ENCODE measurements at regions not wholly inside any gene's neighbourhood (a gene's known extent, or its start where the extent isn't known, plus 50 kb on each side); places are given as distances from the start of the nearest gene placed in this dataset.

DNA sequence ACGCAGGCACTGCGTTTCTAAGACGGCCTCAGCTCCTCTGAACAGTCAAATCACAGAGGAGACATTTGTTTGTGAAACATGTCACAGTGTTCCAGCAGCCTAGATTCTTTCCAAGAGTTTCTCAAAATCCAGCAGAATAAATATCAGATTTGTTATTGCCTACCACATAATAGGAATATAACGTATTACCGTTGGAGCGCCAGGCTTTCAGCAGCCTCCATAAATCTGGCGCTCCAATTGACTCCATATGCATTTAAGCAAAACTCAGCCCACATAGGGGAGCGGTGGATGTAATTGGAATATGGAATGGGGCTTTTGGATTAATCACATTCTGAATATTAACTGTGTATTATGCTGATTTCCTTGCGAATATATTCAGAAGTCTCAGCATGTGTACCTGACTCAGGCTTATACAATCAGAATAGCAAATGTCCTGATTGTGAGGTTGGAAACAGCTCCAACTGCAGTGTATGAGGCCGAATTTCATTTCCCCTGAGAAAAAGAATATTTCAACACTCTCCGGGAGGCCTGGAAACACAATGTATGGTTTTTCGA, 174.0 kb downstream of the ASCL4 start:
- no peaks in the 10 kb centered on the region for H3K36me3 ChIP-seq (ENCODE audit: insufficient read depth, insufficient read length, low read length)
- no peak for DNase-seq (ENCODE audit: low read depth, low spot score)
- H3K9me3 ChIP-seq (ENCODE audit: insufficient read depth, low read length), result no peaks in the 10 kb centered on the region
- H3K4me3 ChIP-seq (ENCODE audit: insufficient read length, low read depth), result no peak overlapping the region
- H3K9ac ChIP-seq (ENCODE audit: insufficient read length, low read depth), result no peak overlapping the region
- H3K4me1 ChIP-seq (ENCODE audit: insufficient read depth, insufficient read length), result no peaks in the 10 kb centered on the region
- H3K27me3 ChIP-seq (ENCODE audit: insufficient read depth, insufficient read length), result no peaks in the 10 kb centered on the region
- TF ChIP-seq YY1 (IDR thresholded peaks at IDR 0.05; ENCODE audit: insufficient read depth, insufficient read length) (no peak), SUZ12 (IDR thresholded peaks at IDR 0.05; ENCODE audit: extremely low read depth, insufficient read depth, insufficient read length) (no peak), ZNF274 (IDR thresholded peaks at IDR 0.05; ENCODE audit: low read depth, low read length) (no peak)

DNA sequence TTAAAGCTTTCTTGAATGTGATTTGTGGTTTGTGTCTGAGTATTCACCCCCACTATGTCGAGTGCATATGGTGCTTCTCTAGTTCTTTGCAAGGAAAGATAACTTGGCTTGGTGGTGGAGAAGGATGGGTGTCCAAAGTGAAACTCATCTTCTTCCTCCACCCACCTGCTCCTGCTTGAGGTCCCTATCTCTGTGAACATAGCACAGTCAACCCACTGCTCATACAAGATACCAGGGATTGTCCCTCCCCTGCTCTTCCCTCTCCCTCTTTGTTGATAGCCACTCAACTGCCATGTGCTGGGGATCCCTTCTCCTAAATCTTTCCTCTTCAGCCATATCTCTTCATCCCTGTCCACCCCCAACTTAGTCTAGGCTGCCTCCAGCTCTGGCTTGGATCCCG, 176.5 kb downstream of the ASCL4 start:
- no peaks in the 10 kb centered on the region for H3K4me1 ChIP-seq (ENCODE audit: insufficient read depth, insufficient read length)
- H3K27me3 ChIP-seq (ENCODE audit: insufficient read depth, insufficient read length), result peaks cover 3% of the 10 kb centered on the region
- no peak overlapping the region for H3K9ac ChIP-seq (ENCODE audit: insufficient read length, low read depth)
- no peaks in the 10 kb centered on the region for H3K9me3 ChIP-seq (ENCODE audit: insufficient read depth, low read length)
- TF ChIP-seq SUZ12 (IDR thresholded peaks at IDR 0.05; ENCODE audit: extremely low read depth, insufficient read depth, insufficient read length) (no peak), ZNF274 (IDR thresholded peaks at IDR 0.05; ENCODE audit: low read depth, low read length) (no peak), YY1 (IDR thresholded peaks at IDR 0.05; ENCODE audit: insufficient read depth, insufficient read length) (no peak)
- DNase-seq (ENCODE audit: low read depth, low spot score), result no peak
- no peaks in the 10 kb centered on the region for H3K36me3 ChIP-seq (ENCODE audit: insufficient read depth, insufficient read length, low read length)
- H3K4me3 ChIP-seq (ENCODE audit: insufficient read length, low read depth), result no peak overlapping the region

DNA sequence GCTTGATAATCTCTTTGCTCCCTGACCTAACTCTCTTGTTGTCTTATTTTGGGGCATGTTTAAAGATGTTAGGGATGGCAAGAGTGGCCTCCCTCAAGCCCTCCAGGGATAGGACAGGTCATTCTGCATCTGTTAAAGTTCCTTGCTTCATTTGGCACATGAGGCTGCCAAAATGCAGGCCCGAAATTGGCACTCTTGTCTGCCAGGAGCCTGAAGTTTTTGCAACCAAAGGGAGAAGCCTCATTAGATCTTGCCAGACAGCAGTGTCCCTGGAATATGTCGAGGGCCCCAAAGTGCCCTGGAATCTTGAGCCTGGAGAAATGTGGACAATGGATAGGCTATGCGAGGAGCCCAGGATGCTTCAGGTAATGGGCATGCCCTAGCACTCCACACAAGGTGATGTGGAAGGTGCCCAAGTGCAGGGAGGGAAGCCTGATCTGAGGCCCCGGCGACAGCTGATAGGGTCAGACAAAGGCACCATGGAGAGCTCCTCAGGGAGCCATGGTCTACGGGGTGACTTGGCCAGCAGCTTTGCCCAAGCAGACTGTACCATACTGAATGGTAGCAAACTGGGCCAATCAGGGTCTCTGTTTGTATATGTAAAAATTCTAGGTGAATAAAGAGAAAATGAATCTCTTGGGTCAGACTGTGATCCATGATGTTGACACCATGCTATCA, 173.0 kb upstream of the WSCD2 start:
- no peaks in the 10 kb centered on the region for H3K4me1 ChIP-seq (ENCODE audit: insufficient read depth, insufficient read length)

DNA sequence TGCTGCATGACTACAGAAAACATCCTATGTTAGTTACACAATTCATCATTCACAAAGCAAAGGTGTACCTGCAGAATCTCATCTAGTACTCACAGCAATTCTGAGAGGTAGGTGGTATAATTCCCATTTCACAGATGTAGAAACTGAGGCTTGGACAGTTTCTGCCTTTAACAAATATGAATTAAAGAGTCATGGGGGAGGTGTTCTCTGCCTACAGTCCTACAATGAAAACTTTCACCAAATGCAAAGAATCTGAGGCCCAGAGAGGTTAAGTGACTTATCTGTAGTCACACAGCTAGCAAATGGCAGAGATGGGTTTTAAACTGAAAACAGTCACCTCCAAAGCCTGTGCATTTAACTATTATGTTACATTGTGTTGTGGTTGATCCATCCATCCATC, 171.6 kb upstream of the WSCD2 start:
- Histone ChIP-seq H3K27me3 (ENCODE audit: insufficient read depth, insufficient read length) (peaks cover 5% of the 10 kb centered on the region), H3K9me3 (ENCODE audit: insufficient read depth, low read length) (no peaks in the 10 kb centered on the region), H3K36me3 (ENCODE audit: insufficient read depth, insufficient read length, low read length) (no peaks in the 10 kb centered on the region), H3K4me3 (ENCODE audit: insufficient read length, low read depth) (no peak overlapping the region), H3K9ac (ENCODE audit: insufficient read length, low read depth) (no peak overlapping the region), H3K4me1 (ENCODE audit: insufficient read depth, insufficient read length) (no peaks in the 10 kb centered on the region)
- no peak for TF ChIP-seq SUZ12 (IDR thresholded peaks at IDR 0.05; ENCODE audit: extremely low read depth, insufficient read depth, insufficient read length)
- TF ChIP-seq ZNF274 (IDR thresholded peaks at IDR 0.05; ENCODE audit: low read depth, low read length), result no peak
- no peak for TF ChIP-seq YY1 (IDR thresholded peaks at IDR 0.05; ENCODE audit: insufficient read depth, insufficient read length)
- DNase-seq (ENCODE audit: low read depth, low spot score), result no peak

More for the DNA sequence above, 173.0 kb upstream of the WSCD2 start:
- no peaks in the 10 kb centered on the region for H3K36me3 ChIP-seq (ENCODE audit: insufficient read depth, insufficient read length, low read length)
- no peak overlapping the region for H3K9ac ChIP-seq (ENCODE audit: insufficient read length, low read depth)
- TF ChIP-seq ZNF274 (IDR thresholded peaks at IDR 0.05; ENCODE audit: low read depth, low read length), result no peak
- TF ChIP-seq SUZ12 (IDR thresholded peaks at IDR 0.05; ENCODE audit: extremely low read depth, insufficient read depth, insufficient read length), result no peak
- TF ChIP-seq YY1 (IDR thresholded peaks at IDR 0.05; ENCODE audit: insufficient read depth, insufficient read length), result no peak
- H3K9me3 ChIP-seq (ENCODE audit: insufficient read depth, low read length), result no peaks in the 10 kb centered on the region
- no peak for DNase-seq (ENCODE audit: low read depth, low spot score)
- H3K4me3 ChIP-seq (ENCODE audit: insufficient read length, low read depth), result no peak overlapping the region
- peaks cover 5% of the 10 kb centered on the region for H3K27me3 ChIP-seq (ENCODE audit: insufficient read depth, insufficient read length)

DNA sequence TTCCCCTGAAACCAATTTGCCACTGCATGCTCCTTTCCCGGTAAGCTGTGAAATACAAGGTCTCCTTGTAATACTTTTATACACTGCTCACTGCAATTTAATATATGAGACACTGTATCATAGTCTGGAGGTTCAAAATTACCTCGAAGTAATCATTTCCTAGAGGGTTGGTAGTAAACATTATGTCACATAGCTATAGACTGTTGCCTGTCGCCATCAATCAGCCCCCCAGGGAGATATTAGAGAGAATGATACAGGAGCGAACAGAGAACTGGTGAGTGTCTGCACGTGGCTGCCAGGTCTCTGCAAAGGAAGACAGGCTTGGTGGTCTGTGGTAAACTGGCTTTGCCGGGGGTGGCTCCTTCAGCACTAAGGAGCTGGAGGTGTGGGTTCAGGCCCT, 165.5 kb upstream of the WSCD2 start:
- no peaks in the 10 kb centered on the region for H3K9me3 ChIP-seq (ENCODE audit: insufficient read depth, low read length)
- H3K9ac ChIP-seq (ENCODE audit: insufficient read length, low read depth), result no peak overlapping the region
- no peaks in the 10 kb centered on the region for H3K36me3 ChIP-seq (ENCODE audit: insufficient read depth, insufficient read length, low read length)
- H3K4me3 ChIP-seq (ENCODE audit: insufficient read length, low read depth), result no peak overlapping the region
- TF ChIP-seq SUZ12 (IDR thresholded peaks at IDR 0.05; ENCODE audit: extremely low read depth, insufficient read depth, insufficient read length) (no peak), YY1 (IDR thresholded peaks at IDR 0.05; ENCODE audit: insufficient read depth, insufficient read length) (no peak), ZNF274 (IDR thresholded peaks at IDR 0.05; ENCODE audit: low read depth, low read length) (no peak)
- H3K27me3 ChIP-seq (ENCODE audit: insufficient read depth, insufficient read length), result no peaks in the 10 kb centered on the region
- H3K4me1 ChIP-seq (ENCODE audit: insufficient read depth, insufficient read length), result no peaks in the 10 kb centered on the region
- no peak for DNase-seq (ENCODE audit: low read depth, low spot score)

DNA sequence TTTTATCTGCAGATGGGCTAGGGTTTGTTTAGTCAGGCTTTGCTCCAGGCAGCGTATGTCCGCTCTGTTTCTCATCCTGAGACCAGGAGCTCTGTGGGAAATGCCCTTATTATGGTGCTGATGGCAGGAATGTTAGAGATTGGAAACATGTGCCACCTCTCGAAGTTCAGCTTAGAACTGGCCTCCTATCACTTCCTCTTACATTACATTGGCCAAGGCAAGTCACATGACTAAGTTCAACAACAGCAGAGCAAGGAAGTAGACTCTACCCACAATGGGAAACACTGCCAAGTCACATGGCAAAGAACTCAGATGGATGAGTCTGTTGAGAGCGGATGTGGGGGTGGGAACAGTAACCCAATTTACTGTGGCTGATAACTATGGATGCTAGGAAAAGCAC, 161.9 kb upstream of the WSCD2 start:
- DNase-seq (ENCODE audit: low read depth, low spot score), result no peak
- Histone ChIP-seq H3K27me3 (ENCODE audit: insufficient read depth, insufficient read length) (no peaks in the 10 kb centered on the region), H3K4me1 (ENCODE audit: insufficient read depth, insufficient read length) (no peaks in the 10 kb centered on the region), H3K36me3 (ENCODE audit: insufficient read depth, insufficient read length, low read length) (no peaks in the 10 kb centered on the region), H3K9me3 (ENCODE audit: insufficient read depth, low read length) (no peaks in the 10 kb centered on the region), H3K9ac (ENCODE audit: insufficient read length, low read depth) (no peak overlapping the region), H3K4me3 (ENCODE audit: insufficient read length, low read depth) (no peak overlapping the region)
- TF ChIP-seq ZNF274 (IDR thresholded peaks at IDR 0.05; ENCODE audit: low read depth, low read length), result no peak

DNA sequence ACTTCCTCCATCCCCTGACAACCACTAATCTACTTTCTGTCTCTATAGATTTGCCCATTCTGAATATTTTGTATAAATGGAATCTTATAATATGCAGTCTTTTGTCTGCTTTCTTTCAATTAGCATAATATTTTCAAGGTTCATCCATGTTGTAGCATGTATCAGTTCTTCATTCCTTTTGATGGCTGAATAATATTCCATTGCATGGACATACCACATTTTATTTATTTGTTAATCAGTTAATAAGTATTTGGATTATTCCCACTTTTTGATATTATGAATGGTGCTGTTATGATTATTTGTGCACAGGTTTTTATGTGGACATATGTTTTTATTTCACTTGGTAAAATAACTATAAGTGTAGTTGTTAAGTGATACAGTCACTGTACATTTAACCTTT, 155.1 kb upstream of the WSCD2 start:
- no peak overlapping the region for H3K9ac ChIP-seq (ENCODE audit: insufficient read length, low read depth)
- DNase-seq (ENCODE audit: low read depth, low spot score), result no peak
- H3K9me3 ChIP-seq (ENCODE audit: insufficient read depth, low read length), result peaks cover 12% of the 10 kb centered on the region; the same call in 1 of the 2 replicates
- H3K36me3 ChIP-seq (ENCODE audit: insufficient read depth, insufficient read length, low read length), result no peaks in the 10 kb centered on the region
- TF ChIP-seq SUZ12 (IDR thresholded peaks at IDR 0.05; ENCODE audit: extremely low read depth, insufficient read depth, insufficient read length) (no peak), YY1 (IDR thresholded peaks at IDR 0.05; ENCODE audit: insufficient read depth, insufficient read length) (no peak), ZNF274 (IDR thresholded peaks at IDR 0.05; ENCODE audit: low read depth, low read length) (no peak)
- H3K4me3 ChIP-seq (ENCODE audit: insufficient read length, low read depth), result no peak overlapping the region
- H3K27me3 ChIP-seq (ENCODE audit: insufficient read depth, insufficient read length), result no peaks in the 10 kb centered on the region
- no peaks in the 10 kb centered on the region for H3K4me1 ChIP-seq (ENCODE audit: insufficient read depth, insufficient read length)

Data from NT2/D1 (cell line).